Inflammatory macrophage treated with lipopolysaccharide for 1 hour (primary cell): ENCODE measurements at regions not wholly inside any gene's neighbourhood (a gene's known extent, or its start where the extent isn't known, plus 50 kb on each side); places are given as distances from the start of the nearest gene placed in this dataset.
"Not testable (repeated sequence)": the region's sequence is repeated elsewhere in the genome, so short reads cannot be mapped to it uniquely, and the experiment has no call there.

Experiments used
- DNase-seq, 2 donors: peaks; one replicate each; pipeline ENCODE4 v3.0.0-alpha.2; 2020 to 2022

GRCh38 chr2:129820908-129821307 lies 158.6 kb upstream of the RAB6C start:
- DNase-seq = no peak

DNA sequence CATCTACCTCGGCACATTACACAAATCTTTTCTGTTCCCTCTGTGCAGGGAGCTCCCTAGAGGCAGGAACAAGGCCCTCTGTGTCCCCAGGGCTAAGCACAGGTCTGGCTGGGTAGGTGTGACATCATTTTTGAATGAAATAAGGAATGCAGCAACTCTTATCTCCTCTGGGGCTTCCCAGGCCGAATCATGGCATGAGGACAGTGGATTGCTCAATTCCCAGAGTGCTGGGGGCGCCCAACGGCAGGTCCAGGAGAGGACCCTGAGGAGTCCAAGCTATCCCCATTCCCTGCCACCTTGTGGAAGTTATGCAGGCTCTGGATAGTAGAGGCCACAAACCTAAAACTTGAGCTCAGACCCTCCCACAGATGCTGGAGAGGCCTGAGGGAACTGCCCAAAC lies 158.0 kb upstream of the RAB6C start:
- no peak for DNase-seq

GRCh38 chr2:129823044-129823443 lies 156.4 kb upstream of the RAB6C start:
- DNase-seq = no peak

DNA sequence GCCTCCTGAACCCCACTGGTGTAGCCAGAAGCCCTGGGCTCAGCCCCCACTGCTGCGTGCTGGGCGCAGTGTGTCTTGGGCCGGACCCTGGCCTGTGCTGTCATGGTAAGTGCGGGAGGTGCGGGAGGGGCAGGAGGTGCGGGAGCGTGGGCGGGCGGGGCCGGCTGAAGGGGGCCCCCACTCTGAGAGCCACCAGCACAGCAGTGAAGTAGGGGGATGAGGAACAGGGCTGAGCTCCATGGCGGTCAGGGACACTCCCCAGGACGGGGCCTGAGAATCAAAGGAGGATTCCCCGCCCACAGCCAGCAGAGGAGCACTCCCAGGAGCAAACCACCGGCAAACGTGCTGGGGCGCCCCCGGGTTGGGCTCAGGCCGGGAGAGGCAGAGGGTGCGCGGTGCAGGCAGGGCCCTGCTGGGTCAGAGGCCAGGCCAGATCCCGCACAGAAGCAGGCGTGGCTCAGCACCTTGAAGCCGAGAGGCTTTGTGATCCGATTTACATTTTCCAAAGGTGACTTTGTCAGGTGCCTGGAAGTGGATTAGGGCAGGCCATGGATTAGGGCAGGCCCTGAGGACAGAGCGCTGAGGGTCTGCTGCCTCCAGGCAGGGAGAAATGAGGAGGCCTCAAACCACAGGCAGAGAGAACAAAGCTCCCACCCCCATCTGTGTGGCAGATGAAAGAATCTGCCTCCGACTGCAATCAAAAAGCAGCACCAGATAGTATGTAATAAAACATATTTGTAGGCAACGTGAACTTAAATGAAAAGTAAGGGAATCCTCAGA lies 152.0 kb upstream of the RAB6C start:
- DNase-seq = no peak

- DNase-seq = no peak
These were observed 150.7 kb upstream of the RAB6C start for GRCh38 chr2:129828792-129829191.

- DNase-seq = no peak
These were observed 149.9 kb upstream of the RAB6C start for GRCh38 chr2:129829588-129829987.

- DNase-seq = no peak
These were observed 148.4 kb upstream of the RAB6C start for GRCh38 chr2:129831018-129831417.

DNA sequence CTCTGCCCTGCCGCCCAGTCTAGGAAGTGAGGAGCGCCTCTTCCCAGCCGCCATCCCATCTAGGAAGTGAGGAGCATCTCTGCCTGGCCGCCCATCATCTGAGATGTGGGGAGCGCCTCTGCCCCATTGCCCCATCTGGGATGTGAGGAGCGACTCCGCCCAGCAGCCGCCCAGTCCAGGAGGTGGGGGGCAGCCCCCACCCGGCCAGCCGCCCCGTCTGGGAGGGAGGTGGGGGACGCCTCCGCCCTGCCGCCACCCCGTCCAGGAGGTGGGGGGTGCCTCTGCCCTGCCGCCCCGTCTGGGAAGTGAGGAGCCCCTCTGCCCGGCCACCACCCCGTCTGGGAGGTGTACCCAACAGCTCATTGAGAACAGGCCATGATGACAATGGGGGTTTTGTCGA lies 146.0 kb upstream of the RAB6C start:
- not testable (repeated sequence) for DNase-seq

- DNase-seq = no peak
These were observed 132.4 kb upstream of the RAB6C start for GRCh38 chr2:129847043-129847442.

DNA sequence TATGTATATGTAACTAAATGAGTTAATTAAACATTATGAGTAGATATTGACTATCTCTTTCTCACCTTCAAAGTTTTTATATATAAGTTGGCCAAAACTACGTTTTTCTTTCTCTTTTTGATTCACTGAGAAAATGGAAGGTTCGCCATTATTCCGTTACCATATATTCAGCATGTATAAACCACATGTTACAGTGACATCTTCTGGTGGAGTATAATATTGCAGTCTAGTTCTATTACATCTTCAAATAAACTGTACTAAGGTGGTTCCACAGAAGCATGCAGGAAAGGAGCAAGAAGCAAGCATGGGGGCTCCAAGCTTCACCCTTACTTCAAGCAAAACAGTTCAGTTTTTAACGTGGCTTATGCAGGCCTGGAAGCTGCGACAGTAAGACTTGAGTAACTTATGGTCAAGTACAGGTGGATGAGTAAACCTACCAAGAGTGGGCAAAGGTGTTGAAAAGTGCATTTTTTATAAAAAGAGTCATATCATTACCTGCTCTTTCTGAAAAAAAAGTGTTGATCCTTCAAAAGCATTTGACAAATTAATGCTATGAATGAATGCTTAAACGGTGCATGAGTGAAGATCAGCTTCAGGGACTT lies 129.8 kb upstream of the RAB6C start:
- DNase-seq = peak; percentile 54 to 95

- no peak for DNase-seq
These were observed 122.3 kb upstream of the RAB6C start for GRCh38 chr2:129857200-129857599.

DNA sequence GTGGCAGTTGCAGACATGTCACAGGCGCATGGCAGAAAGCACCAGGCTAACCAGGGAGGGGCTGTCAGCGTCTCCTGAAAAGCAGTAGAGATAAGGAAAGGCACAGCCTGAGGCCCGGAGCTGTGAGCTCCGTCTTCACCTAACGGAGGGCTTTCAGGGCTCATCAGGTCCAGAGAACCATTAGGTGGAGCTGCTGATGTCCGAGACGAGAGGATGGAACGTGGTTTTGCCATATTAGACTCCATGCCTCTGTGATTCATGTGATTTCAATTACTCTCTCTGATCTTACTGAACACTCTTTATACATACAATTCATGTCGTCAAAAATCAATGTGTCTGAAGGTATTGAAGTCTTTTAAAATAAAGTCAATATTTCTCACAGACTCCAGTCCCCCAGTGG lies 120.3 kb upstream of the RAB6C start:
- DNase-seq = no peak

DNA sequence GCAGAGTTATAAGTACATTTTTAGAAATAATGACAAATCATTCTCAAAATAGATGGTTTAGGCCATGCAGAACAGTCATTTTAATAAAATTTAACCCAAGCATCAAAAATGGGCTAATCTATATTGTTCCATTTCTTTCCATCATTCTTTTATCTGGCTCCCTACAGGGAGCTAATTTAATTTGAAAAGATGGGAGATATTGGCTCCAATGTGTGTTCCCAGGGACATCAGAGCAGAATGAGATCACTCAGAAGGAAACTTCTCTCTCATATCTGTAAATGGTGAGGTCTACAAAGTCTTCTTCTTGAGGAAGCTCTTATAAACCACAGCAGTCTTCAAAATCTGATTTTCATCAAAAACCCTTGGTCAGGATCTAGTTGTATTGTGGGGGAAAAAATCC lies 119.4 kb upstream of the RAB6C start:
- DNase-seq = no peak

DNA sequence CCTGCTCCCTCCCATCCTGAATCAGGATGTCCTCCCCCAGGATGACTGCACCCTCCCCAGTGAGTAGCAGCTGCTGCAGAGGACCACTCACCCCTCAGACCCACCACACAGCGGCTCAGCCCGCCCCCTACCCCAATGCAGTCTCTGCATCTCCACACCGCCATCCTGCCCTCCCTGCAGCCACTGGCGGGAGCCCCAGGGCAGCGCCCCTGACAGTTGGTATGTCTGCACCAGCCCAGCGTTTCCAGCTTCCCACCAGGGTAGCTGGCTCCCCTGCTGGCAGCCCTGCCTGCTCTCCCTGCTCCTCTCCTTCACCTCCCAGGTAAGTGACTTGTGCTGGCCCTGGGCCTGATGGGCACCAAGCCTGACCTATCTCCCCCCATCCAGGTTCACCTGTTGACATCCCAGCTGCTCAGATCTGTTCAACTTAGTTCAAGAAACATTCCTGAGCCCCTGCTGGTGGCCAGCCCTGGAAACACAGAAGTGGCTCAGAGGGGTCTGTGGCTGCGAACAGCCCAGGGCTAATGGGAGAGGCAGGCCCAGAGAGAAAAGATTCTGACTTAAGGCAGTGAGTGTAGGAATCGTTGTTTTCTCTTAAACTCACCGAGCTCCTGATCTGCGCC lies 117.7 kb upstream of the RAB6C start:
- DNase-seq = no peak

DNA sequence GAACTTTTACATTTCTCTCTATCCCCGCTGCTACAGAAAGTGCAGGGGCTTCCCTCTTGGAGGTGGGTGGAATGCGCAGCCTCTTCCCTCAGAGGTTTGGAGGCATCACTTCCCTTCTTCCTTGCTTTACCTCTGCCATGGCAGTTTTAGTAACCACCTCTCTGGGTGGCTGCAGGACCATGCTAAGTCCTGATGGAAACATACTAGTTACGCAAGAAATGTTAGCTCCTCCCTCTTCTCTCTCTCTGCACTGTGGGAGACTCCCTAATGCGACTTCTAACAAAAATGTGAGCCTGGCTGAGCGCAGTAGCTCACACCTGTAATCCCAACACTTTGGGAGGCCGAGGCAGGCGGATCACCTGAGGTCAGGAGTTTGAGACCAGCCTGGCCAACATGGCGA lies 116.8 kb upstream of the RAB6C start:
- no peak for DNase-seq

DNA sequence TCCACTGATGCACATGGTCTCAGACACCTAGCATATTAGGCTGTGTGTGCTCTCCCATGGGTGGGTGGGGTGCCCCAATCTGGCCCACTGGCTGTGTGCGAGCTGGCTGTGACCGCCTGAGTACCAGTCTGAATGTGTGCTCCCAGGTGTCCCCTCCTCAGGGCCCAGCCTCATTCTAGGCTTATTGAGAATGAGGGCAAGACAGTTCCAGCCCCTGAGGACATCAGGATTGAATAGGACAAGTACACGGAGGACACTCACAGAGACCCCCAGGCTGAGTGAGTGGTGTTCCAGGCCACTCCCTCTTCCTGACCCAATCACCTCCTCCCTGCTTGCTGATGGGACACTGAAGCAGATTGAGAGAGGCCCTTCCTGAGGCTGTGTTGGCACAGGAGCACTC lies 116.1 kb upstream of the RAB6C start:
- no peak for DNase-seq

GRCh38 chr2:129864719-129865118 lies 114.7 kb upstream of the RAB6C start:
- no peak for DNase-seq

GRCh38 chr2:129865976-129866375 lies 113.5 kb upstream of the RAB6C start:
- DNase-seq = no peak

DNA sequence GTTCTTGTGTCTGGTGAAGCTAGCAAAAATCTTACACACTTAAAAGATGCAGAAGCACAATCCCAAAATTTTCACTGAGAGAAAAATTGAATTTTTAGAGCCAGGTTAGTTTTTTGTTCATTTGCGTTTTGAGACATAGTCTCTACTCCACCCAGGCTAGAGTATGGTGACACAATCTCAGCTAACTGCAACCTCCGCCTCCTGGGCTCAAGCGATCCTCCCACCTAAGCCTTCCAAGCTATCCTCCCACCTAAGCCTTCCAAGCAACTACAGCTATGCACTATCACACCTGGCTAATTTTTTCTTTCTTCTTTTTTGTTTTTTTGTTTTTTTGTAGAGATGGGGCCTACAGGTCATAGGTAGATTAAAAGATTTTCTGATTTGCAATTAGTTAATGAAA lies 113.1 kb upstream of the RAB6C start:
- no peak for DNase-seq

GRCh38 chr2:129868151-129868550 lies 111.3 kb upstream of the RAB6C start:
- DNase-seq = no peak

GRCh38 chr2:129870685-129871241 lies 108.7 kb upstream of the RAB6C start:
- DNase-seq = no peak

- DNase-seq = no peak
These were observed 107.0 kb upstream of the RAB6C start for GRCh38 chr2:129872446-129872845.

GRCh38 chr2:129876541-129876940 lies 102.9 kb upstream of the RAB6C start:
- DNase-seq = no peak

DNA sequence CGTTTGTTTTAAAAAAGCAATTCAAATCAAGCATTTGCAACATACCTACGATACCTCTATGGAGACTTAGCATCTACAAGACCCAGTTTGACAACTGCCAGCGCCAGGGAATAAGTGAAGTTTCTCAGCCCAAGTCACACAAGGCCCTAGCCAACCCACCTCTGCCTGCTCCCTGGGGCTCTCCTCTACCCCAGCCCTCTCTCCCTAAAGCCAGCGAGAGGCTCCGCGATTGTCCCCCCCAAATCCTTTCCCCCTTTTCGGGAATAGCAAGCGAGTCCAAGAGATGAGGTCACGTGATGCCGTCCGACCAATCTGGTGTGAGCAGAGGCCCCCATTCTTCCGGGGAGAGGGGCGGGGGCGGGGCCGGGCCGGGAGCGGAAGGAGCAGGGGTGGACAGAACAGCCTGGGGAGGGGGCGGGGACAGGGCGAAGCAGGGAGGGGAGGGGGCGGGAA lies 102.2 kb upstream of the RAB6C start:
- peak; percentile 79 to 81 for DNase-seq
